ENCODE measurements at regions not wholly inside any gene's neighbourhood (a gene's known extent, or its start where the extent isn't known, plus 50 kb on each side); places are given as distances from the start of the nearest gene placed in this dataset.

- Histone ChIP-seq H4K20me1 (ENCODE audit: insufficient read depth) (no peaks in the 10 kb centered on the region), H3K9me2 (ENCODE audit: insufficient read depth) (no peaks in the 10 kb centered on the region), H3K4me2 (ENCODE audit: low read length) (no peak overlapping the region), H3K27me3 (ENCODE audit: insufficient read depth, low read length) (no peaks in the 10 kb centered on the region), H3K4me1 (ENCODE audit: control insufficient read depth in 1 of 2, insufficient read depth in 2 of 2, low read length in 2 of 2) (no peaks in the 10 kb centered on the region), H3K9ac (ENCODE audit: low read length) (no peak overlapping the region), H3K36me3 (ENCODE audit: control insufficient read depth in 1 of 2, insufficient read depth in 2 of 2, low read length in 2 of 2) (no peaks in the 10 kb centered on the region), H3K79me2 (ENCODE audit: insufficient read depth, low read length) (no peaks in the 10 kb centered on the region), H3K27ac (ENCODE audit: low read depth, low read length) (no peak overlapping the region), H2AFZ (ENCODE audit: low read depth, low read length, poor library complexity, severe bottlenecking) (no peak overlapping the region), H3K9me3 (ENCODE audit: control insufficient read depth in 1 of 2, insufficient read depth in 1 of 2, low read depth in 1 of 2, low read length in 2 of 2) (no peaks in the 10 kb centered on the region), H3K4me3 (replicated peaks in 1 of 2; ENCODE audit: low read depth in 1 of 2, low read length in 2 of 2) (no peak overlapping the region)
- RAD21 ChIA-PET (ENCODE audit: low non-redundant PET in 1 of 2, low total read pairs in 2 of 2, uncharacterized antibody in 2 of 2, unreplicated experiment in 2 of 2), result no interaction called here
- CTCF ChIA-PET, result no interaction called here
- no peak for ATAC-seq
- DNase-seq (ENCODE audit: low read depth, low spot score), result no peak
- intact Hi-C loops (cut with micrococcal nuclease), result no loop called here
- no peak for TF ChIP-seq TCF7L2 (IDR thresholded peaks at IDR 0.05; ENCODE audit: borderline replicate concordance, extremely low read depth, insufficient read depth, insufficient read length)
- TF ChIP-seq EZH2 (IDR thresholded peaks at IDR 0.05), result no peak
- TF ChIP-seq SRF (IDR thresholded peaks at IDR 0.05; ENCODE audit: low read depth), result no peak
- TF ChIP-seq ZNF274 (IDR thresholded peaks at IDR 0.05; ENCODE audit: low read depth, low read length), result no peak
- TF ChIP-seq, protein P1, sequence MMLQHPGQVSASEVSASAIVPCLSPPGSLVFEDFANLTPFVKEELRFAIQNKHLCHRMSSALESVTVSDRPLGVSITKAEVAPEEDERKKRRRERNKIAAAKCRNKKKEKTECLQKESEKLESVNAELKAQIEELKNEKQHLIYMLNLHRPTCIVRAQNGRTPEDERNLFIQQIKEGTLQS (IDR thresholded peaks at IDR 0.05), result no peak
- no peak for TF ChIP-seq POLR2AphosphoS5 (IDR thresholded peaks at IDR 0.05; ENCODE audit: low read depth, low read length)
- no peak for TF ChIP-seq YY1 (IDR thresholded peaks at IDR 0.05; ENCODE audit: extremely low read depth, insufficient replicate concordance, low read depth, low read length)
- TF ChIP-seq, protein P2, sequence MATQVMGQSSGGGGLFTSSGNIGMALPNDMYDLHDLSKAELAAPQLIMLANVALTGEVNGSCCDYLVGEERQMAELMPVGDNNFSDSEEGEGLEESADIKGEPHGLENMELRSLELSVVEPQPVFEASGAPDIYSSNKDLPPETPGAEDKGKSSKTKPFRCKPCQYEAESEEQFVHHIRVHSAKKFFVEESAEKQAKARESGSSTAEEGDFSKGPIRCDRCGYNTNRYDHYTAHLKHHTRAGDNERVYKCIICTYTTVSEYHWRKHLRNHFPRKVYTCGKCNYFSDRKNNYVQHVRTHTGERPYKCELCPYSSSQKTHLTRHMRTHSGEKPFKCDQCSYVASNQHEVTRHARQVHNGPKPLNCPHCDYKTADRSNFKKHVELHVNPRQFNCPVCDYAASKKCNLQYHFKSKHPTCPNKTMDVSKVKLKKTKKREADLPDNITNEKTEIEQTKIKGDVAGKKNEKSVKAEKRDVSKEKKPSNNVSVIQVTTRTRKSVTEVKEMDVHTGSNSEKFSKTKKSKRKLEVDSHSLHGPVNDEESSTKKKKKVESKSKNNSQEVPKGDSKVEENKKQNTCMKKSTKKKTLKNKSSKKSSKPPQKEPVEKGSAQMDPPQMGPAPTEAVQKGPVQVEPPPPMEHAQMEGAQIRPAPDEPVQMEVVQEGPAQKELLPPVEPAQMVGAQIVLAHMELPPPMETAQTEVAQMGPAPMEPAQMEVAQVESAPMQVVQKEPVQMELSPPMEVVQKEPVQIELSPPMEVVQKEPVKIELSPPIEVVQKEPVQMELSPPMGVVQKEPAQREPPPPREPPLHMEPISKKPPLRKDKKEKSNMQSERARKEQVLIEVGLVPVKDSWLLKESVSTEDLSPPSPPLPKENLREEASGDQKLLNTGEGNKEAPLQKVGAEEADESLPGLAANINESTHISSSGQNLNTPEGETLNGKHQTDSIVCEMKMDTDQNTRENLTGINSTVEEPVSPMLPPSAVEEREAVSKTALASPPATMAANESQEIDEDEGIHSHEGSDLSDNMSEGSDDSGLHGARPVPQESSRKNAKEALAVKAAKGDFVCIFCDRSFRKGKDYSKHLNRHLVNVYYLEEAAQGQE (IDR thresholded peaks at IDR 0.05; ENCODE audit: low read depth), result no peak
- no peak for TF ChIP-seq ELF1 (IDR thresholded peaks at IDR 0.05; ENCODE audit: borderline replicate concordance, low read depth)
- TF ChIP-seq CEBPB (IDR thresholded peaks at IDR 0.05; ENCODE audit: low read depth), result no peak
- TF ChIP-seq EGR1 (IDR thresholded peaks at IDR 0.05; ENCODE audit: low read depth), result no peak
- TF ChIP-seq CBX3 (IDR thresholded peaks at IDR 0.05; ENCODE audit: low read depth), result no peak
- TF ChIP-seq EZH2phosphoT487 (IDR thresholded peaks at IDR 0.05; ENCODE audit: borderline replicate concordance), result no peak
- TF ChIP-seq RAD21 (IDR thresholded peaks at IDR 0.05; ENCODE audit: low read depth), result no peak
- TF ChIP-seq MAX (IDR thresholded peaks at IDR 0.05), result no peak
- no peak for TF ChIP-seq SP1 (IDR thresholded peaks at IDR 0.05; ENCODE audit: low read depth)
- TF ChIP-seq, protein P3, sequence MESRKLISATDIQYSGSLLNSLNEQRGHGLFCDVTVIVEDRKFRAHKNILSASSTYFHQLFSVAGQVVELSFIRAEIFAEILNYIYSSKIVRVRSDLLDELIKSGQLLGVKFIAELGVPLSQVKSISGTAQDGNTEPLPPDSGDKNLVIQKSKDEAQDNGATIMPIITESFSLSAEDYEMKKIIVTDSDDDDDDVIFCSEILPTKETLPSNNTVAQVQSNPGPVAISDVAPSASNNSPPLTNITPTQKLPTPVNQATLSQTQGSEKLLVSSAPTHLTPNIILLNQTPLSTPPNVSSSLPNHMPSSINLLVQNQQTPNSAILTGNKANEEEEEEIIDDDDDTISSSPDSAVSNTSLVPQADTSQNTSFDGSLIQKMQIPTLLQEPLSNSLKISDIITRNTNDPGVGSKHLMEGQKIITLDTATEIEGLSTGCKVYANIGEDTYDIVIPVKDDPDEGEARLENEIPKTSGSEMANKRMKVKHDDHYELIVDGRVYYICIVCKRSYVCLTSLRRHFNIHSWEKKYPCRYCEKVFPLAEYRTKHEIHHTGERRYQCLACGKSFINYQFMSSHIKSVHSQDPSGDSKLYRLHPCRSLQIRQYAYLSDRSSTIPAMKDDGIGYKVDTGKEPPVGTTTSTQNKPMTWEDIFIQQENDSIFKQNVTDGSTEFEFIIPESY (IDR thresholded peaks at IDR 0.05; ENCODE audit: extremely low read depth, insufficient replicate concordance, low read length), result no peak
- no peak for TF ChIP-seq POLR2A (IDR thresholded peaks at IDR 0.05; ENCODE audit: borderline replicate concordance, extremely low read depth, insufficient read depth, insufficient read length)
- TF ChIP-seq, protein P4, sequence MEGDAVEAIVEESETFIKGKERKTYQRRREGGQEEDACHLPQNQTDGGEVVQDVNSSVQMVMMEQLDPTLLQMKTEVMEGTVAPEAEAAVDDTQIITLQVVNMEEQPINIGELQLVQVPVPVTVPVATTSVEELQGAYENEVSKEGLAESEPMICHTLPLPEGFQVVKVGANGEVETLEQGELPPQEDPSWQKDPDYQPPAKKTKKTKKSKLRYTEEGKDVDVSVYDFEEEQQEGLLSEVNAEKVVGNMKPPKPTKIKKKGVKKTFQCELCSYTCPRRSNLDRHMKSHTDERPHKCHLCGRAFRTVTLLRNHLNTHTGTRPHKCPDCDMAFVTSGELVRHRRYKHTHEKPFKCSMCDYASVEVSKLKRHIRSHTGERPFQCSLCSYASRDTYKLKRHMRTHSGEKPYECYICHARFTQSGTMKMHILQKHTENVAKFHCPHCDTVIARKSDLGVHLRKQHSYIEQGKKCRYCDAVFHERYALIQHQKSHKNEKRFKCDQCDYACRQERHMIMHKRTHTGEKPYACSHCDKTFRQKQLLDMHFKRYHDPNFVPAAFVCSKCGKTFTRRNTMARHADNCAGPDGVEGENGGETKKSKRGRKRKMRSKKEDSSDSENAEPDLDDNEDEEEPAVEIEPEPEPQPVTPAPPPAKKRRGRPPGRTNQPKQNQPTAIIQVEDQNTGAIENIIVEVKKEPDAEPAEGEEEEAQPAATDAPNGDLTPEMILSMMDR (IDR thresholded peaks at IDR 0.05 in 2 of 3, conservative IDR thresholded peaks at IDR 0.05 in 1 of 3; ENCODE audit: borderline replicate concordance in 1 of 3, insufficient read depth in 1 of 3, low read depth in 2 of 3, low read length in 2 of 3), result no peak
- no peak for TF ChIP-seq SIN3A (IDR thresholded peaks at IDR 0.05; ENCODE audit: low read depth)
- no TSS peak for BruUV-seq (replicated peaks)
- POLR2A ChIA-PET, result no interaction called here
These were observed 1911.5 kb upstream of the AGA start for GRCh38 chr4:179353786-179354185.

Measured in HCT116 (cell line).